ENCODE measurements at regions not wholly inside any gene's neighbourhood (a gene's known extent, or its start where the extent isn't known, plus 50 kb on each side); places are given as distances from the start of the nearest gene placed in this dataset.

GRCh38 chr13:107843681-107844080 lies 371.7 kb downstream of the LIG4 start:
- TF ChIP-seq EZH2 (IDR thresholded peaks at IDR 0.05; ENCODE audit: low read length, unreplicated experiment) (no peak), CTCF (conservative IDR thresholded peaks at IDR 0.05; ENCODE audit: low read depth, low read length) (no peak)

Measured in PC-3 (cell line).